ENCODE measurements at regions not wholly inside any gene's neighbourhood (a gene's known extent, or its start where the extent isn't known, plus 50 kb on each side); places are given as distances from the start of the nearest gene placed in this dataset.
"Not testable (repeated sequence)": the region's sequence is repeated elsewhere in the genome, so short reads cannot be mapped to it uniquely, and the experiment has no call there.

GRCh38 chr20:25867776-25868649 is 171.4 kb upstream of the ZNF337 start:
- Histone ChIP-seq H3K27me3 (replicated peaks; ENCODE audit: insufficient read depth, low read depth, low read length, poor library complexity) (peaks cover 37% of the 10 kb centered on the region), H3K4me3 (ENCODE audit: low read depth, low read length, poor library complexity, severe bottlenecking) (no peak overlapping the region), H3K27ac (ENCODE audit: low read depth, low read length, poor library complexity, severe bottlenecking) (no peak overlapping the region), H3K9me3 (ENCODE audit: low read depth, low read length, poor library complexity, severe bottlenecking) (no peaks in the 10 kb centered on the region), H3K4me1 (ENCODE audit: insufficient read depth, low read length, poor library complexity, severe bottlenecking) (no peaks in the 10 kb centered on the region), H3K36me3 (ENCODE audit: insufficient read depth, low read length, poor library complexity, severe bottlenecking) (no peaks in the 10 kb centered on the region)
- ChIA-PET CTCF (no interaction called here), POLR2A (ENCODE audit: low non-redundant PET) (no interaction called here)
- no peak for TF ChIP-seq EZH2 (IDR thresholded peaks at IDR 0.05; ENCODE audit: borderline replicate concordance, low read depth, low read length, poor library complexity, severe bottlenecking)
- no peak for TF ChIP-seq CTCF (conservative IDR thresholded peaks at IDR 0.05; ENCODE audit: low read depth, low read length)
- no TSS peak for BruUV-seq (replicated peaks)
- intact Hi-C loops (cut with micrococcal nuclease; ENCODE audit: unreplicated experiment): no loop called here
- DNase-seq (ENCODE audit: low spot score): peak; percentile 77

- DNase-seq (ENCODE audit: low spot score); BruUV-seq (replicated peaks); H3K36me3 ChIP-seq (ENCODE audit: insufficient read depth, low read length, poor library complexity, severe bottlenecking); H3K9me3 ChIP-seq (ENCODE audit: low read depth, low read length, poor library complexity, severe bottlenecking); intact Hi-C loops (cut with micrococcal nuclease; ENCODE audit: unreplicated experiment); H3K4me1 ChIP-seq (ENCODE audit: insufficient read depth, low read length, poor library complexity, severe bottlenecking); H3K4me3 ChIP-seq (ENCODE audit: low read depth, low read length, poor library complexity, severe bottlenecking); H3K27ac ChIP-seq (ENCODE audit: low read depth, low read length, poor library complexity, severe bottlenecking); POLR2A ChIA-PET (ENCODE audit: low non-redundant PET); CTCF ChIA-PET: not testable (repeated sequence)
- H3K27me3 ChIP-seq (replicated peaks; ENCODE audit: insufficient read depth, low read depth, low read length, poor library complexity): peaks cover 46% of the 10 kb centered on the region
Measured at GRCh38 chr20:25867015-25867775, 170.5 kb upstream of the ZNF337 start.

GRCh38 chr20:25865715-25866656 is 169.3 kb upstream of the ZNF337 start:
- Histone ChIP-seq H3K4me3 (ENCODE audit: low read depth, low read length, poor library complexity, severe bottlenecking) (peak overlapping the region; percentile 25), H3K27me3 (replicated peaks; ENCODE audit: insufficient read depth, low read depth, low read length, poor library complexity) (peaks cover 50% of the 10 kb centered on the region), H3K4me1 (ENCODE audit: insufficient read depth, low read length, poor library complexity, severe bottlenecking) (no peaks in the 10 kb centered on the region), H3K36me3 (ENCODE audit: insufficient read depth, low read length, poor library complexity, severe bottlenecking) (no peaks in the 10 kb centered on the region), H3K9me3 (ENCODE audit: low read depth, low read length, poor library complexity, severe bottlenecking) (no peaks in the 10 kb centered on the region), H3K27ac (ENCODE audit: low read depth, low read length, poor library complexity, severe bottlenecking) (no peak overlapping the region)
- TF ChIP-seq CTCF (conservative IDR thresholded peaks at IDR 0.05; ENCODE audit: low read depth, low read length) (no peak), EZH2 (IDR thresholded peaks at IDR 0.05; ENCODE audit: borderline replicate concordance, low read depth, low read length, poor library complexity, severe bottlenecking) (no peak)
- ChIA-PET POLR2A (ENCODE audit: low non-redundant PET) (no interaction called here), CTCF (no interaction called here)
- intact Hi-C loops (cut with micrococcal nuclease; ENCODE audit: unreplicated experiment): no loop called here
- peak; percentile 76 for DNase-seq (ENCODE audit: low spot score)
- no TSS peak for BruUV-seq (replicated peaks)

- H3K4me1 ChIP-seq (ENCODE audit: insufficient read depth, low read length, poor library complexity, severe bottlenecking); POLR2A ChIA-PET (ENCODE audit: low non-redundant PET); H3K9me3 ChIP-seq (ENCODE audit: low read depth, low read length, poor library complexity, severe bottlenecking); intact Hi-C loops (cut with micrococcal nuclease; ENCODE audit: unreplicated experiment); H3K27ac ChIP-seq (ENCODE audit: low read depth, low read length, poor library complexity, severe bottlenecking); CTCF ChIA-PET; BruUV-seq (replicated peaks); DNase-seq (ENCODE audit: low spot score); H3K36me3 ChIP-seq (ENCODE audit: insufficient read depth, low read length, poor library complexity, severe bottlenecking): not testable (repeated sequence)
- H3K27me3 ChIP-seq (replicated peaks; ENCODE audit: insufficient read depth, low read depth, low read length, poor library complexity): peaks cover 57% of the 10 kb centered on the region
- H3K4me3 ChIP-seq (ENCODE audit: low read depth, low read length, poor library complexity, severe bottlenecking): peak overlapping the region; percentile 25
Measured at GRCh38 chr20:25864963-25865714, 168.5 kb upstream of the ZNF337 start.
